ENCODE measurements at regions not wholly inside any gene's neighbourhood (a gene's known extent, or its start where the extent isn't known, plus 50 kb on each side); places are given as distances from the start of the nearest gene placed in this dataset.
A peak's percentile ranks its signal among the peaks of the same experiment; 100 is the strongest.
"Not testable (repeated sequence)": the region's sequence is repeated elsewhere in the genome, so short reads cannot be mapped to it uniquely, and the experiment has no call there.

DNA sequence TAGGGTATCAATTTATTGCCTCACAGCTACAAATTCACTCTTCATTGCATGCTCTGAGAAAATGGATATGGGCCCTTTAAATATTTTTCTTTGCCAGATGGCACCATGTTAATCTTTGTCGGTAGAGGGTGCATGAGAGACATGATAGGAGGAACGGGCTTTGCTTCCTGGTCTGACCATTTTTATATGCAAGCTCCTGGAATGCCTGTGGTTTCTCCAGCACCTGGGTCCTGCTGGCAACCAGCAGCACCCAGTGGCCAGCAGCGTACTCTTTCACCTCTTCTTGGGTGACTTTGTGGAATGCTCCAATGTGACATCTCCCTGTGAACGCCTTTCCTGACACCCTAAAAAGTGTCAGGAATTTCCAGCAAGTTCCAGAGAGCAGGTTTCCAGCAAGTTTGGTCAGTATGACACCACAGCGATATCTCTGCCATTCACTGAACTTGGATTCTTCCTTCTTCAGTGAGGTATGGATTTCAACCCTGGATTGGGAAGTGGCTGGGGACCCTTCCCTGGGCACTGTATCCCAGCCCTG, 140.3 kb upstream of the PGRMC2 start:
- no peak for FAIRE-seq
- TF ChIP-seq, protein P1, sequence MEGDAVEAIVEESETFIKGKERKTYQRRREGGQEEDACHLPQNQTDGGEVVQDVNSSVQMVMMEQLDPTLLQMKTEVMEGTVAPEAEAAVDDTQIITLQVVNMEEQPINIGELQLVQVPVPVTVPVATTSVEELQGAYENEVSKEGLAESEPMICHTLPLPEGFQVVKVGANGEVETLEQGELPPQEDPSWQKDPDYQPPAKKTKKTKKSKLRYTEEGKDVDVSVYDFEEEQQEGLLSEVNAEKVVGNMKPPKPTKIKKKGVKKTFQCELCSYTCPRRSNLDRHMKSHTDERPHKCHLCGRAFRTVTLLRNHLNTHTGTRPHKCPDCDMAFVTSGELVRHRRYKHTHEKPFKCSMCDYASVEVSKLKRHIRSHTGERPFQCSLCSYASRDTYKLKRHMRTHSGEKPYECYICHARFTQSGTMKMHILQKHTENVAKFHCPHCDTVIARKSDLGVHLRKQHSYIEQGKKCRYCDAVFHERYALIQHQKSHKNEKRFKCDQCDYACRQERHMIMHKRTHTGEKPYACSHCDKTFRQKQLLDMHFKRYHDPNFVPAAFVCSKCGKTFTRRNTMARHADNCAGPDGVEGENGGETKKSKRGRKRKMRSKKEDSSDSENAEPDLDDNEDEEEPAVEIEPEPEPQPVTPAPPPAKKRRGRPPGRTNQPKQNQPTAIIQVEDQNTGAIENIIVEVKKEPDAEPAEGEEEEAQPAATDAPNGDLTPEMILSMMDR (IDR thresholded peaks at IDR 0.05; ENCODE audit: borderline replicate concordance, extremely low read depth, insufficient read depth) = peak; percentile 26
- H3K4me3 ChIP-seq (ENCODE audit: low read length in 3 of 3) = peak overlapping the region in 2 of 3 donors; percentile 62 to 64
- H3K4me1 ChIP-seq (ENCODE audit: control insufficient read depth in 2 of 3, insufficient read depth in 2 of 3, low read depth in 1 of 3, low read length in 3 of 3) = peaks cover 0 to 3% (median 0%) of the 10 kb centered on the region in 3 donors
- H3K27ac ChIP-seq (ENCODE audit: low read depth in 2 of 2, low read length in 2 of 2) = no peak overlapping the region
- no peaks in the 10 kb centered on the region for H3K36me3 ChIP-seq (ENCODE audit: control insufficient read depth in 2 of 3, insufficient read depth in 3 of 3, low read length in 3 of 3)
- H3K9me3 ChIP-seq (ENCODE audit: control insufficient read depth in 2 of 3, insufficient read depth in 1 of 3, low read length in 3 of 3) = no peaks in the 10 kb centered on the region
- no peaks in the 10 kb centered on the region for H3K27me3 ChIP-seq (ENCODE audit: control insufficient read depth, insufficient read depth, low read length)
- DNase-seq = peak in 1 of 5 donors; percentile 11
- no peak overlapping the region for H3K9ac ChIP-seq (ENCODE audit: low read length in 3 of 3)
- intact Hi-C loops (cut with DNase I) = no loop called here

DNA sequence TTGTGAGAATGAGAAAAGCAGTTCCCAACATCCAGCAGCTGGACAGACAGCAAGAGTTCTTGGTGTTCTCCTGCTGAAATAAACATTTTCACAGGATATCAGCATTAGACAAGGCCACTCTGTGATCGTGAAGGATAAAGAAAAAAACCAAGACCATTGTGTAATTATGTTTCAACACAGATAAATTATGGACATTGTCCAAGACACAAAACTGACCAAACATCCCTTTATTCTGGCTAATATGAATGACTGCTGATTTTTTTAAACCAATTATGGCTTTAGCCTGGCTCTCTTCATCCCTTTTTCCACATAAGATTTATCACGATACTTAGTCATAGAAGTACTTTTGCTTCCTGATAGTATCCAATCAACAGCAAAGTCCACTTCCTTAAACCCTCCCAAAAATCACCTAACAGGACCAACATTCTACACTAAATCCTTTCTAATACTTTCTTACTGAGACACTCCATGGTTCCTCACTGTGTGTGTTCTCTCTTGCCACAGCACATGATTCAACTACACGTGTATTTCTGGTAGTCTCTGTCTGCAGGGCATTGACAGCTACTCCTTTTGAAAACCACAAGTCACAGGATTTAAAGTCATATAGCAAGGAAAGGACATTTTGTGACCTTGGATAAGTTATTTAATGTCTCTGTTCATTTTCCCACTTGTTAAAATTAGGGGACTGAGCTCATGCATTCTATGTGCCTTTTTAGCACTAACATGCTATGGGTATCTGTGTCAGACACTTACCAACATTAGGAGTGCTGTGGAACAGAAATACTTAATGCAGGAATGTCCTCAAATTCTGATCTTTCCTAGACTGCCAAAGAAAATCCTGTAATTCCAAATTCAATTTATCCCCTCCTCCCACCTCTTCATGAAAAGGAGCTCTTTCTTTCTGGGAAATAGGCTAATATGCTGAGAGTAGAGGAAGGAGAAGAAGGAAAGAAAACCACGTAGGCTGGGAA, 137.2 kb upstream of the PGRMC2 start:
- Histone ChIP-seq H3K9me3 (ENCODE audit: control insufficient read depth in 2 of 3, insufficient read depth in 1 of 3, low read length in 3 of 3) (no peaks in the 10 kb centered on the region), H3K27ac (ENCODE audit: low read depth in 2 of 2, low read length in 2 of 2) (no peak overlapping the region), H3K36me3 (ENCODE audit: control insufficient read depth in 2 of 3, insufficient read depth in 3 of 3, low read length in 3 of 3) (no peaks in the 10 kb centered on the region), H3K9ac (ENCODE audit: low read length in 3 of 3) (no peak overlapping the region), H3K4me1 (ENCODE audit: control insufficient read depth in 2 of 3, insufficient read depth in 2 of 3, low read depth in 1 of 3, low read length in 3 of 3) (peaks cover 0 to 3% (median 0%) of the 10 kb centered on the region in 3 donors), H3K4me3 (ENCODE audit: low read length in 3 of 3) (no peak overlapping the region), H3K27me3 (ENCODE audit: control insufficient read depth, insufficient read depth, low read length) (no peaks in the 10 kb centered on the region)
- FAIRE-seq (no peak), DNase-seq (no peak)
- TF ChIP-seq, protein P1 (IDR thresholded peaks at IDR 0.05; ENCODE audit: borderline replicate concordance, extremely low read depth, insufficient read depth) = no peak
- intact Hi-C loops (cut with DNase I) = no loop called here

DNA sequence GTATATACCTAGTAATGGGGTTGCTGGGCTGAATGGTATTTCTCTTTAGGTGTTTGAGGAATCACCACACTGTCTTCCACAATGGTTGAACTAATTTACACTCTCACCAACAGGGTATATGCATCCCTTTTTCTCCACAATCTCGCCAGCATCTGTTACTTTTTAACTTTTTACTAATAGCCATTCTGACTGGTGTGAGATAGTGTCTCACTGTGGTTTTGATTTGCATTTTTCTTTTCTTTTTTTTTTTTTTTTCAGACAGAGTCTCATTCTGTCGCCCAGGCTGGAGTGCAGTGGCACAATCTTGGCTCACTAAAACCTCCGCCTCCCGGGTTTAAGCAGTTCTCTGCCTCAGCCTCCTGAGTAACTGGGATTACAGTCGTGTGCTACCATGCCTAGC, 134.7 kb upstream of the PGRMC2 start:
- DNase-seq; H3K36me3 ChIP-seq (ENCODE audit: control insufficient read depth in 2 of 3, insufficient read depth in 3 of 3, low read length in 3 of 3); H3K27me3 ChIP-seq (ENCODE audit: control insufficient read depth, insufficient read depth, low read length); FAIRE-seq; intact Hi-C loops (cut with DNase I); H3K9me3 ChIP-seq (ENCODE audit: control insufficient read depth in 2 of 3, insufficient read depth in 1 of 3, low read length in 3 of 3); H3K27ac ChIP-seq (ENCODE audit: low read depth in 2 of 2, low read length in 2 of 2); H3K9ac ChIP-seq (ENCODE audit: low read length in 3 of 3); H3K4me1 ChIP-seq (ENCODE audit: control insufficient read depth in 2 of 3, insufficient read depth in 2 of 3, low read depth in 1 of 3, low read length in 3 of 3); H3K4me3 ChIP-seq (ENCODE audit: low read length in 3 of 3): not testable (repeated sequence)

DNA sequence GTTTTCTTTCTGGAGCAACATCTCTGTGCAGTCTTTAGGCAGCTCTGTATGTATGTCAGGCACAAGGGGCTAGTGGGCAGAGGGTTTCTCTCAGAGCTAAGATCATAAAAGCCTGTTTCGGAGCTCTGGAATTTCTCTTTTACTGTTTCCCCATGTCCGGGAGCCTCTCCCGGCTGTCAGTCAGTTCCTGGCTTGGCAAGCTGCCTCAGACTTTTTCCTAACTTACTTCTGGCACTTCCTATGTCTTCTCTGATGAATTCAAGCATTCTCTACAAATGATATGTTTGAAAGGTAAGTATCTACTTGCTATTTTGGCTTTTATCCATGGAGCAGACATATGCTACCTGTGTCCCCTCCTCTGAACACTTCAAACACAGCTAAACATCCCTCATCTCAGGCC, 129.3 kb upstream of the PGRMC2 start:
- no peak overlapping the region for H3K27ac ChIP-seq (ENCODE audit: low read depth in 2 of 2, low read length in 2 of 2)
- no peak overlapping the region for H3K9ac ChIP-seq (ENCODE audit: low read length in 3 of 3)
- no peaks in the 10 kb centered on the region for H3K36me3 ChIP-seq (ENCODE audit: control insufficient read depth in 2 of 3, insufficient read depth in 3 of 3, low read length in 3 of 3)
- no peak overlapping the region for H3K4me3 ChIP-seq (ENCODE audit: low read length in 3 of 3)
- H3K9me3 ChIP-seq (ENCODE audit: control insufficient read depth in 2 of 3, insufficient read depth in 1 of 3, low read length in 3 of 3) = no peaks in the 10 kb centered on the region
- no peak for FAIRE-seq
- no peaks in the 10 kb centered on the region for H3K27me3 ChIP-seq (ENCODE audit: control insufficient read depth, insufficient read depth, low read length)
- TF ChIP-seq, protein P1 (IDR thresholded peaks at IDR 0.05; ENCODE audit: borderline replicate concordance, extremely low read depth, insufficient read depth) = no peak
- H3K4me1 ChIP-seq (ENCODE audit: control insufficient read depth in 2 of 3, insufficient read depth in 2 of 3, low read depth in 1 of 3, low read length in 3 of 3) = no peaks in the 10 kb centered on the region
- intact Hi-C loops (cut with DNase I) = no loop called here
- peak in 1 of 5 donors; percentile 13 for DNase-seq
